ENCODE measurements at regions not wholly inside any gene's neighbourhood (a gene's known extent, or its start where the extent isn't known, plus 50 kb on each side); places are given as distances from the start of the nearest gene placed in this dataset.

DNA sequence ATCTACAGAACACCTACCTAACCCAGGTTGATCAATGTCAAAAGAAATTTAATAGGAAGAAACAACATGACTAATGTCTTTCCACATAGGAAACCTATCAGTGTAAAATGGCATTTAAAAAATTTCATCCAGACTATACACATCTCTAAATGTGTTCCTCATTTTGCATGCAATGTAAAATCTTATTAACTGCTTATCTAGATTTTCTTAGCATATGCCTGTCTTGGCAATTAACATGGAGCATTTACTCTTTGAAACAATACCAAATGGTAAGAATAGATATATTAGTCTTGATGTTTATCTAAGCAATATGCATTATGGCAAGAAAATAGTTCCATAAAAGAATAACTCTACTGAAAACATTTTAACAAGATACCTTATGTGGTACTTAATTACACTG, 199.8 kb downstream of the TRAM1L1 start:
- TF ChIP-seq POLR2A (IDR thresholded peaks at IDR 0.05; ENCODE audit: low read depth, low read length) (no peak), POLR2AphosphoS5 (IDR thresholded peaks at IDR 0.05; ENCODE audit: low read depth, low read length) (no peak), POU2F2 (IDR thresholded peaks at IDR 0.05; ENCODE audit: low read depth, low read length) (no peak), TAF1 (IDR thresholded peaks at IDR 0.05; ENCODE audit: low read depth, low read length) (no peak)

Measured in GM12891 (cell line).